ENCODE measurements at regions not wholly inside any gene's neighbourhood (a gene's known extent, or its start where the extent isn't known, plus 50 kb on each side); places are given as distances from the start of the nearest gene placed in this dataset.

DNA sequence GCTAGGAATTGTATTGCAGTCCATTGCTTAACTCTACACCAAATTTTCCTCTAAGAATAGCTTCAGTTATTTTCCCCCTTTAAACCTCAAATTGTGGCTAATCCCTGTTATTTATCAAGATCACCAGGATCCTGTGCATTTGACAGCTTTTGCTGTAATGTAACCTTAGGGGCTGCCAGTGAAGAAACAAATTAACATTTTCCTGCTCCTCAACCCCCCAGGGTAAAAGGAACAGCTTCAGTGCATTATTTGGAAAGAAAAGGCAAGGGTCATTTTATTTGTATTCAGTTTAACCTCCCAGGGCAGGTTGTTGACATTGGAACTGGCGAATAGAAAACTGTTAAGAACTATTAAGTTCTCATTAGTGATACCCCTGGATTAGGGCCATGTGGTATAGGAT is 57.0 kb downstream of the PCDH20 start:
- Histone ChIP-seq H3K4me1 (ENCODE audit: insufficient read depth, low read length) (peaks cover 11% of the 10 kb centered on the region), H3K4me3 (ENCODE audit: low read length) (no peak overlapping the region), H3K36me3 (ENCODE audit: insufficient read depth, low read length) (no peaks in the 10 kb centered on the region), H3K9ac (ENCODE audit: low read depth, low read length) (no peak overlapping the region), H3K27me3 (ENCODE audit: insufficient read depth, low read length) (no peaks in the 10 kb centered on the region), H3K9me3 (ENCODE audit: insufficient read depth, low read depth, low read length) (no peaks in the 10 kb centered on the region), H3K27ac (ENCODE audit: low read depth, low read length) (no peak overlapping the region)
- WGBS, result 40% methylated on average over 1 of the region's 1 CpG

DNA sequence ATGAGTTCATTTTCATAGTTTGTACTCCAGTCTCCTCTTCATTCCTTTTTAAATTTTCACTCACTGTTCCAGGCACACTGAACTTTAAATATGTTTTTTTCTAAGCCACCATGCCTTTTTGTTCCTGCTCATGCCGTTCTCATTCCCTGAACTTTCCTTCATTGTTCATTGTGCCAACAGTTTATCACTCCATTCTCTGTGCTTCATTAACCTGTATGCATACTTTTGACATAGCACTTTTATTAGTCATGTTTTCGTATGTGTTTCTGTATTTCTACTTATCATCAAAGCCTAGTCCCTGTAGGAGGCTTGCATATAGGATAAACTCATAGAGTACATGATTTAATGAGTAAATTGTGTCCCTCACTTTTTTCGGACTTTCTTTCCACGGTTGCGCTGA is 65.3 kb downstream of the PCDH20 start:
- no peaks in the 10 kb centered on the region for H3K36me3 ChIP-seq (ENCODE audit: insufficient read depth, low read length)
- H3K9ac ChIP-seq (ENCODE audit: low read depth, low read length), result no peak overlapping the region
- 77% methylated on average over 2 of the region's 5 CpGs for WGBS
- no peak overlapping the region for H3K4me3 ChIP-seq (ENCODE audit: low read length)
- no peaks in the 10 kb centered on the region for H3K4me1 ChIP-seq (ENCODE audit: insufficient read depth, low read length)
- no peaks in the 10 kb centered on the region for H3K27me3 ChIP-seq (ENCODE audit: insufficient read depth, low read length)
- H3K27ac ChIP-seq (ENCODE audit: low read depth, low read length), result no peak overlapping the region
- no peaks in the 10 kb centered on the region for H3K9me3 ChIP-seq (ENCODE audit: insufficient read depth, low read depth, low read length)

DNA sequence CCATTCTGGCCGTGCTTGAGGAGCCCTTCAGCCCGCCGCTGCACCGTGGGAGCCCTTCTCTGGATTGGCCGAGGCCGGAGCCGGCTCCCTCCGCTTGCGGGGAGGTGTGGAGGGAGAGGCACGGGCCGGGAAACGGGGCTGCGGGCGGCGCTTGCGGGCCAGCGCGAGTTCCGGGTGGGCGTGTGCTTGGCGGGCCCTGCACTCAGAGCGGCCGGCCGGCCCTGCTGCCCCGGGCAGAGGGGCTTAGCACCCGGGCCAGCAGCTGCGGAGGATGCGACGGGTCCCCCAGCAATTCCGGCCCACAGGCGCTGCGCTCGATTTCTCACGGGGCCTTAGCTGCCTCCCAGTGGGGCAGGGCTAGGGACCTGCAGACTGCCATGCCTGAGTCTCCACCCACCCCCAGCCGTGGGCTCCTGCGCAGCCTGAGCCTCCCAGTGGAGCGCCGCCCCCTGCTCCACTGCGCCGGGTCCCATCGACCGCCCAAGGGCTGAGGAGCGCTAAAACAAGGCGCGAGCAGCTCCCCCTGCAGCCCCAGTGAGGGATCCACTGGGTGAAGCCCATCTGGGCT is 76.5 kb downstream of the PCDH20 start:
- H3K36me3 ChIP-seq (ENCODE audit: insufficient read depth, low read length), result no peaks in the 10 kb centered on the region

DNA sequence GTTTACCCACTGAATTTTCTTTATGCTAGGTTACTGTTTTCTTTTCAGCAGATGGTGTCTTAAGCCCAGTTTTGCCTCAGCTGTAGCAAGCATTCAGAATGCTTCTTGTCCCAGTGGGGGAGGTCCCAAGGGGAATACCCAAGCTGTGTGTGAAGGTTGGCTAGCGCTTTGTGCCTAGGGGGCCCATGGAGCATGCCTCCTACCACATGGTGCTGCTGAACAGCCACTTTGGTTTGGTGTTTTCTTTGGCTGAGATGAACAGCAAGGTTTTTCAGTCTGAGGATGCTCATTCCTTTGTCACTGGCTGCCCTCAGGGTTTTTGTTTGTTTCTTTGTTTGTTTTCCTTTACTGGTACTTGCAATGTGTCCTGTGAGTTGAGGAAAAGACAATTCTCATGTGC is 99.0 kb downstream of the PCDH20 start:
- no peaks in the 10 kb centered on the region for H3K36me3 ChIP-seq (ENCODE audit: insufficient read depth, low read length)
- WGBS, result 68% methylated on average over 1 of the region's 1 CpG
- H3K9ac ChIP-seq (ENCODE audit: low read depth, low read length), result no peak overlapping the region
- H3K4me3 ChIP-seq (ENCODE audit: low read length), result no peak overlapping the region
- no peaks in the 10 kb centered on the region for H3K9me3 ChIP-seq (ENCODE audit: insufficient read depth, low read depth, low read length)
- no peaks in the 10 kb centered on the region for H3K27me3 ChIP-seq (ENCODE audit: insufficient read depth, low read length)
- peaks cover 8% of the 10 kb centered on the region for H3K4me1 ChIP-seq (ENCODE audit: insufficient read depth, low read length)
- H3K27ac ChIP-seq (ENCODE audit: low read depth, low read length), result no peak overlapping the region

More for the DNA sequence above, 76.5 kb downstream of the PCDH20 start:
- no peak overlapping the region for H3K27ac ChIP-seq (ENCODE audit: low read depth, low read length)
- H3K9me3 ChIP-seq (ENCODE audit: insufficient read depth, low read depth, low read length), result no peaks in the 10 kb centered on the region
- H3K4me3 ChIP-seq (ENCODE audit: low read length), result no peak overlapping the region
- no peak overlapping the region for H3K9ac ChIP-seq (ENCODE audit: low read depth, low read length)
- 98% methylated on average over 45 of the region's 45 CpGs for WGBS
- H3K4me1 ChIP-seq (ENCODE audit: insufficient read depth, low read length), result no peaks in the 10 kb centered on the region
- no peaks in the 10 kb centered on the region for H3K27me3 ChIP-seq (ENCODE audit: insufficient read depth, low read length)

DNA sequence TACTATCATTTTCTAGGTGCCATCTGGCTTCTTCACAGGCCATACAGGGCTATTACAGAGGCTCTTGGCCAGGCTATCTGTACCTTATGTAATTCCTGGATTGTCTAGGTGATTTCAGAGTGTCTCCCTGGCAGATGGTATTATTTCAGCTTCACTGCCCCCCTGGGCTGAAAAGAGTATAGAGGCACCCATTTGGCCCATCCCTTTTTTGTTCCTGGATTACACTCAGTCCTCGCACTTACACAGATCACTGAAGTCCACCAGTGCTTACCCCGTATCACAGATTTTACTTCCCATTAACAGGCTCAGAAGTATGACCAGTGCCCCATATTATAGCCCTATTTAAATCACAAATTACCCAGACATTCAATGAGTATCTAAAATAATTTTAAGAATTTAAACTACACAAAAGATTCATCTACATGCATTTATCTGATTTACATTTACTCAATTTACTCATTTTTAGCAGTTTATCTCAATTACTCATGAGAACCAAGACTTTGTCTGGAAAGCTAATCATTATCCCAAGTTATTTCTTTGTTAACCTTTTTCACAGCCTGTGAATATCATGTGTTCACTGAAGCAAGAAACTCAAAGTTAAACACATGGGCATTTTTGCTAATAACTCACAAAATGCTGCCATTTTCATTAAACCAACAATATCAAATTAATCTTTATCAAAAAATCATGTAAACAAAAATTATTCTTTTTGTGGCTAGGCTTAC is 121.0 kb downstream of the PCDH20 start:
- Histone ChIP-seq H3K4me1 (ENCODE audit: insufficient read depth, low read length) (no peaks in the 10 kb centered on the region), H3K27ac (ENCODE audit: low read depth, low read length) (no peak overlapping the region), H3K27me3 (ENCODE audit: insufficient read depth, low read length) (no peaks in the 10 kb centered on the region), H3K36me3 (ENCODE audit: insufficient read depth, low read length) (no peaks in the 10 kb centered on the region), H3K9ac (ENCODE audit: low read depth, low read length) (no peak overlapping the region), H3K4me3 (ENCODE audit: low read length) (no peak overlapping the region), H3K9me3 (ENCODE audit: insufficient read depth, low read depth, low read length) (no peaks in the 10 kb centered on the region)
- 98% methylated on average over 2 of the region's 2 CpGs for WGBS

DNA sequence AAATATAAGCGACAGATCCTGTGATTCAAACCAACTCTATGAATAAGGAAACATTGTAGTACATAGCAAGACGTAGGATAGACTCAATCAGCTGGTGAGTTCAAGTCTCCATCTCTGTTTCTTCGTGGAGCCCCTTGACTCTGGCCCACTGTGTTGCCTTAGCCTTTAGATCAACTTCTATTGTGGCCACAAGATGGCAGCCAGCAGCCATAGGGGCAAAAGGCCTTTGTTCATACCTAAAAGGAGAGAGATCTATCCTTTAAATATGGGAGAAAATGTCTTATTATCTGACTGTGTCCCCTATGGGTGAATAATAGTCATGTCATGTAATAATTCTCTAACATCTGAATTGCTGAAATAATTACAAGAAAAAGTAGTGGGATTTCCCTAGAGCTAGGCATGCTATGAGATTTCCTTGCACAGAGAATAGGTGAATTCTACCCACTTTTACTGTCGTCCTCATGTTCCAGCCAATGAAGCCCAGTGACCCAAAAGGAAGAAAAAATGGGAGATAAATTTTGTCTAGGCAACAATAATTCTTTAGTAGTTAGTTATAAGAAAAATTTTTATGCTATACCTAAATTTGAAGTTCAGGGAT is 129.4 kb downstream of the PCDH20 start:
- 86% methylated on average over 4 of the region's 4 CpGs for WGBS

DNA sequence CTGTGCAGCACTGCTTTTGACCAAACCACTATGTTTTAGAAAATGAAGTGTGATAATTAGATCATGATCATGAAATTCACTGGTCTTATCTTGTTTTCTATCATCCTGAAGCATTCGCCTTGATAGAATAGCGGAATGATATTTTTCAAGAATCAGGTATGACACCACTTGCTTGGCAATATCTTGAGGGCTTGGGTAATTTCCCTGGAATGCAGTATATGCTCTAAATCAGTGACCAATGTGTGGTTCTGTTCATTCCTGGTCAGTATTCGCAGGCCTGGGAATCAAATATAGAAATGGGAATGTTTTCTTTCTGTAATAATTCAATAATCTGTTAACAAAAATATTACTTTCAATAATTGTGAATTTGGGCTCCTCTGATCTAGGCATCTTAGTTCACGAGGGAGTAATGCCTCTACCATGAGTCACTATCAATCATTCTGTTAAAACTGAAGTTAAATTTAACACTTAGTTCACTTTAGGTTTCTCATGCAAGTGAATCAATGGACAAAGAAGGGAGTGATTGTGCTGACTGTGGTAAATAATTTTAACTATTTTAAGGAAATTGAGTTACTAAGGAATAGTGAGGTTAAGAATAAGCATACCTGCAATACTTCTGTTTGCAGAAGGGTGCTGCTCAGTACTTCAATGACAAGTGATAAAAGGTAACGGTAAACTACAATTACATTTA is 137.9 kb downstream of the PCDH20 start:
- Histone ChIP-seq H3K27ac (ENCODE audit: low read depth, low read length) (no peak overlapping the region), H3K36me3 (ENCODE audit: insufficient read depth, low read length) (no peaks in the 10 kb centered on the region), H3K9me3 (ENCODE audit: insufficient read depth, low read depth, low read length) (no peaks in the 10 kb centered on the region; the same call in 1 of the 2 replicates), H3K27me3 (ENCODE audit: insufficient read depth, low read length) (no peaks in the 10 kb centered on the region), H3K9ac (ENCODE audit: low read depth, low read length) (no peak overlapping the region), H3K4me1 (ENCODE audit: insufficient read depth, low read length) (no peaks in the 10 kb centered on the region), H3K4me3 (ENCODE audit: low read length) (no peak overlapping the region)
- WGBS, result 96% methylated on average over 4 of the region's 5 CpGs

More for the DNA sequence above, 129.4 kb downstream of the PCDH20 start:
- Histone ChIP-seq H3K4me3 (ENCODE audit: low read length) (no peak overlapping the region), H3K27me3 (ENCODE audit: insufficient read depth, low read length) (no peaks in the 10 kb centered on the region), H3K27ac (ENCODE audit: low read depth, low read length) (no peak overlapping the region), H3K36me3 (ENCODE audit: insufficient read depth, low read length) (no peaks in the 10 kb centered on the region), H3K4me1 (ENCODE audit: insufficient read depth, low read length) (peaks cover 8% of the 10 kb centered on the region), H3K9ac (ENCODE audit: low read depth, low read length) (no peak overlapping the region), H3K9me3 (ENCODE audit: insufficient read depth, low read depth, low read length) (no peaks in the 10 kb centered on the region)

DNA sequence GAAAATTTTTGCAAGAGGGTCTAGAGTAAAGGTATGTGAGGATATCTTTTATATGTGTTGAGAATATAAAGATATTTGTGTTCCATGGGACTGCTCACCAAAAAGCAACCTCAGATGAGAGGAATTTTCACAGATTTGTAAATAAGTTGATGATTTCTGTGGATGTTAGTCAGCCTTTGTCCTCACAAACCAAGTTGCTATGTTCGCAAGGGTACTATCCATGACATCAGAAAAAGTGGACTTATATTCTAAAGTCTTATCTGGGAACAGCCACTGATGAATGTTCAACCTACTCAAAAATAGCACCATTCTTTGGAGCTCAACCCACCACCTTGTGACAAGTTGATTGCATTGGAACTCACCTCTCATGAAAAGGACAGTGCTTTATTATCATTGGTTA is 138.6 kb downstream of the PCDH20 start:
- H3K4me3 ChIP-seq (ENCODE audit: low read length), result no peak overlapping the region
- H3K36me3 ChIP-seq (ENCODE audit: insufficient read depth, low read length), result no peaks in the 10 kb centered on the region
- no peaks in the 10 kb centered on the region for H3K4me1 ChIP-seq (ENCODE audit: insufficient read depth, low read length)
- no peak overlapping the region for H3K9ac ChIP-seq (ENCODE audit: low read depth, low read length)
- 85% methylated on average over 1 of the region's 1 CpG for WGBS
- no peaks in the 10 kb centered on the region; the same call in 1 of the 2 replicates for H3K9me3 ChIP-seq (ENCODE audit: insufficient read depth, low read depth, low read length)
- H3K27ac ChIP-seq (ENCODE audit: low read depth, low read length), result no peak overlapping the region
- no peaks in the 10 kb centered on the region for H3K27me3 ChIP-seq (ENCODE audit: insufficient read depth, low read length)

DNA sequence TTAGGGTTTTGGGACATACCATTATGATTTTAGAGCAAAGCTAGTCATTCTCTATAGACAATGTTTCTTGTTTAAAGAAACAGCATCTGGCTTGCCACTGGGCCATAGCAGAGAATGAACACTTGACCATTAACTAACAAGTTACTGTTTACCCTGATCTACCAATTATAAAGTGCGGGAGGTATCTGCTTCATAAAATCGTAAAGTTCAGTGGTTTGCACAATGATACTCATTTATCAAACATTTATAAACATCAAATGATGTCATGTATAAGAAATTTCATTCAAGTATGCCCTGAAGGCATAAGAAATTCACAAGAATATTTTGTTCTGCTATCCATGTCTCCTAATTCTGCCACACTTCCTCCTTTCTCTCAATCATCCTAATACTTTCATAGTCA is 139.2 kb downstream of the PCDH20 start:
- no peak overlapping the region for H3K27ac ChIP-seq (ENCODE audit: low read depth, low read length)
- H3K4me1 ChIP-seq (ENCODE audit: insufficient read depth, low read length), result no peaks in the 10 kb centered on the region
- H3K9me3 ChIP-seq (ENCODE audit: insufficient read depth, low read depth, low read length), result no peaks in the 10 kb centered on the region; the same call in 1 of the 2 replicates
- H3K9ac ChIP-seq (ENCODE audit: low read depth, low read length), result no peak overlapping the region
- no peaks in the 10 kb centered on the region for H3K27me3 ChIP-seq (ENCODE audit: insufficient read depth, low read length)
- 100% methylated on average over 2 of the region's 2 CpGs for WGBS
- H3K4me3 ChIP-seq (ENCODE audit: low read length), result no peak overlapping the region
- no peaks in the 10 kb centered on the region for H3K36me3 ChIP-seq (ENCODE audit: insufficient read depth, low read length)

DNA sequence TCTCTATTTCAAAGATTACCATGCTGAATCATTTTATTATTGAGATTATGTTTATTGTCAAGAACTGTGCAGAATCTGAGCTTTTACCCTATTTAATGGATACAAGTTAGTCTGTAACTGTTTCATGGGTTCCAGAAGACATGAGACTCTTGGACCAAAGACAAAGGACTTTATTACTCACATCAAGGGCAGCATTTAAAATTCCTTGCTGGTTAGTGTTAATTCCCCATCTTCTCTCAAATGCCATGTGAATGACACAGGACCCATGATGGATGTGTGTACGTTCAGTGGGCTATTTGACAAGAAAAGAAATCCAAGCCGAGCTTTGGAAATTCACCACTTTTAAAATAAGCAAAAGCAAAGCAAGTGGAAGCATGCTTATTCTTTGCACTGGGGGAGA is 139.9 kb downstream of the PCDH20 start:
- H3K27ac ChIP-seq (ENCODE audit: low read depth, low read length), result no peak overlapping the region
- H3K27me3 ChIP-seq (ENCODE audit: insufficient read depth, low read length), result no peaks in the 10 kb centered on the region
- H3K4me3 ChIP-seq (ENCODE audit: low read length), result no peak overlapping the region
- no peak overlapping the region for H3K9ac ChIP-seq (ENCODE audit: low read depth, low read length)
- WGBS, result 42% methylated on average over 2 of the region's 2 CpGs
- no peaks in the 10 kb centered on the region; the same call in 1 of the 2 replicates for H3K9me3 ChIP-seq (ENCODE audit: insufficient read depth, low read depth, low read length)
- H3K4me1 ChIP-seq (ENCODE audit: insufficient read depth, low read length), result no peaks in the 10 kb centered on the region
- H3K36me3 ChIP-seq (ENCODE audit: insufficient read depth, low read length), result no peaks in the 10 kb centered on the region

DNA sequence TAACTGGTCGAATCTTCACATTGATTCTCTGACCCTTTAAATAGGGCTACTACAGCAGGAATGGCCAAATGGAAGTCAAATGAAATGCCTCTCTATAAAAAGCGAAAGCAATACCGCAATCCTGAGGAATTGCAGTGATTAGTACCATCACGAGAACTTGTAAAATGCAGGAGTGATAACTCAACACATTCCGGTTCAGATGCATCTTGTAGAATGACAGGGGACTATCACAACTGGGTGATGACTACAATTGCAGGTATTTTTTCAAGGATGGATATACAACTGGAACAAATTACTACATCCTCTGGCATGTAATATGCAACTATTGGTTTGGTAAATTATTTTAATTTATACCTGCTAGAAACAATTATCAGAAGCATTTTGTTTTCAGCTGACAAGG is 140.4 kb downstream of the PCDH20 start:
- H3K9ac ChIP-seq (ENCODE audit: low read depth, low read length), result no peak overlapping the region
- H3K27ac ChIP-seq (ENCODE audit: low read depth, low read length), result no peak overlapping the region
- H3K4me3 ChIP-seq (ENCODE audit: low read length), result no peak overlapping the region
- no peaks in the 10 kb centered on the region for H3K36me3 ChIP-seq (ENCODE audit: insufficient read depth, low read length)
- 96% methylated on average over 5 of the region's 5 CpGs for WGBS
- no peaks in the 10 kb centered on the region; the same call in 1 of the 2 replicates for H3K9me3 ChIP-seq (ENCODE audit: insufficient read depth, low read depth, low read length)
- no peaks in the 10 kb centered on the region for H3K27me3 ChIP-seq (ENCODE audit: insufficient read depth, low read length)
- H3K4me1 ChIP-seq (ENCODE audit: insufficient read depth, low read length), result no peaks in the 10 kb centered on the region
